Tibial nerve (tissue), 4 donors: ENCODE measurements at regions not wholly inside any gene's neighbourhood (a gene's known extent, or its start where the extent isn't known, plus 50 kb on each side); places are given as distances from the start of the nearest gene placed in this dataset.

Source experiments
- CTCF ChIP-seq, 5 experiments: fragments of 200-600 bp in 3 of 5; fragments of 450-650 bp in 2 of 5; sonication (generic) in 3 of 5; IDR thresholded peaks; one replicate each; pipeline ENCODE4 v1.5.1; 2016 to 2019; ENCODE audit warnings: antibody characterized with exemption in 5 of 5, mild to moderate bottlenecking in 3 of 5, moderate library complexity in 2 of 5
- EP300 ChIP-seq, 2 donors: sonication (generic); formaldehyde crosslinking; IDR thresholded peaks; one replicate each; pipeline ENCODE4 v1.6.1; 2017; ENCODE audit warnings: antibody characterized with exemption in 2 of 2, mild to moderate bottlenecking in 1 of 2

DNA sequence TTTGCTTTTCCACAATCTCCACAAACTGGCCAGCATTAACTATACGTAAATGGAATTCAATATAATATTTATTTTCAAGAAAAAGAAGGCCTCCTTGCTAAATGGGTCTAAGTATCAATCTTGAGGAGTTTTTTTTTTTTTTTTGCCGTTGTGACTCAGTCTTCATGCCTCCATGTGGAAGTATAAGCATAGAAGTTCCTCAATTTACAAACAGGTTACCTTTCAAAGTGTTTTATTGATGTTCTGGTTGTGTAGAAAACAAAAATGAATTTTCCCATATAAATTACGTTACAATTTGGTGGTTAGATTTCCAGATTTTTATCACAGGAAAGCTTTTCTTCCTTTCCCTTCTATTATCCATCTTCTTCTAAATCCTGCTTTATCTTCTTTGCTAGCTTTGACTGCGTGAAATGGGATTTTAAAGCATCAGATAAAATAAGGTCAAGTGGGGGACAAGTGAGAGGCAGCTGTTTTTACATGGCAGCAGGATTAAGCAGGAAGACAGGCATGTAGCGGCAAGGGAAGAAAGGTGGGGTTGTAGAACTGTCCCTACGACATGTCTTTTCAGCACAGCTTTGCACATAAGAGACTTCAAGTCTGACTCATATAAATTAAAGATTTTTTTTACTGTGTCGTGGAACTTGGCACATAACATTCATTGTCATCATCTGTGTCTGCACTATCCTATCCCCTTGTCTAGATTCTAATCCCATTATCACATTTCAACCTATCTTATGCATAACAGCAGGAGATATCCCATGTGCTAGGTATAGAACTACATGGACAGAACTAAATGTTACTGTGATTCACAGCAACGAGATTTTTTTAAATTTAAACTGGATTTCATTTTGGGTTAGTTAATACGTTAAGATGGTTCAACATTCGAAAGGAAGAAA lies 135.3 kb upstream of the FAM3C start:
- TF ChIP-seq CTCF (IDR thresholded peaks at IDR 0.05) (no peak), EP300 (IDR thresholded peaks at IDR 0.05) (no peak)
